K562 (cell line): ENCODE measurements at regions not wholly inside any gene's neighbourhood (a gene's known extent, or its start where the extent isn't known, plus 50 kb on each side); places are given as distances from the start of the nearest gene placed in this dataset.

ENCODE experiments used
- ATAC-seq: fragments of 200-7000 bp; cut with Tn5 transposase; 3 replicates; pipeline ENCODE4 v1.9.1; 2020; ENCODE audit warnings: moderate library complexity
- BruUV-seq: library from RNA; stranded (reverse); fragments of 400-500 nt; replicated peaks from 2 replicates; lab custom pipeline; 2021; lab: Mats Ljungman, UMichigan
- CTCF ChIA-PET: fragments of 300-600 bp; formaldehyde crosslinking; extraction: SDS; loops from one replicate; lab custom pipeline; 2021; ENCODE audit warnings: low intra/inter-chr PET ratio; lab: Yijun Ruan, JAX
- POLR2A ChIA-PET: fragments of 300-600, 350-650 bp; sonication (Branson Sonifier 250); formaldehyde crosslinking; extraction: SDS; loops from one replicate; lab custom pipeline; 2021; ENCODE audit warnings: antibody characterized with exemption, inconsistent platforms; lab: Yijun Ruan, JAX
- DNase-seq, 4 experiments: peaks; one replicate each; pipeline versions ENCODE4 v3.0.0 to v3.0.0-alpha.2; 2011 to 2018; ENCODE audit warnings: low spot score in 3 of 4, mixed read lengths in 3 of 4; ENCODE audit errors: extremely low read depth in 1 of 4
- FAIRE-seq: peaks from 2 replicates; lab custom pipeline; 2011; peaks lifted over from hg19 to GRCh38; lab: Jason Lieb, UNC
- H2AFZ ChIP-seq: 2 replicates; pipeline ENCODE4 v1.6.0; 2011; ENCODE audit warnings: low read depth, low read length, control low read depth, inconsistent platforms
- H3K27ac ChIP-seq: fragments of 200-600 bp; 3 replicates; pipeline ENCODE4 v1.8.0; 2011; ENCODE audit warnings: low read depth, mild to moderate bottlenecking, control low read depth, inconsistent platforms, low read length, moderate library complexity, mixed read lengths; ENCODE audit errors: extremely low read depth
- H3K27me3 ChIP-seq, 2 experiments: fragments of 300-600 bp in 1 of 2; 2 replicates in 1 of 2; 3 replicates in 1 of 2; pipeline versions ENCODE4 v1.6.0 to v1.8.0; 2011; ENCODE audit warnings: inconsistent platforms in 2 of 2, low read length in 2 of 2, mild to moderate bottlenecking in 1 of 2, mixed read lengths in 1 of 2, moderate library complexity in 1 of 2; ENCODE audit not compliant: control insufficient read depth in 2 of 2, insufficient read depth in 2 of 2
- H3K36me3 ChIP-seq: fragments of 300-600 bp; 3 replicates; pipeline ENCODE4 v1.8.0; 2011; ENCODE audit warnings: mild to moderate bottlenecking, low read length, inconsistent platforms; ENCODE audit not compliant: control insufficient read depth, insufficient read depth
- H3K4me1 ChIP-seq, 2 experiments: fragments of 200-600 bp in 1 of 2; replicated peaks in 1 of 2; 2 replicates in 1 of 2; 3 replicates in 1 of 2; pipeline versions ENCODE4 v1.5.1 to v1.8.0; 2011; ENCODE audit warnings: inconsistent platforms in 2 of 2, low read length in 2 of 2, mild to moderate bottlenecking in 1 of 2, mixed read lengths in 1 of 2, moderate library complexity in 1 of 2; ENCODE audit not compliant: control insufficient read depth in 2 of 2, insufficient read depth in 2 of 2
- H3K4me2 ChIP-seq: 2 replicates; pipeline ENCODE4 v1.6.1; 2011; ENCODE audit warnings: low read length, control low read depth, inconsistent platforms, mixed read lengths; ENCODE audit not compliant: insufficient read depth
- H3K4me3 ChIP-seq: fragments of 200-600 bp; sonication (generic), shearing (Covaris generic); 2 replicates; pipeline ENCODE4 v1.5.1; 2016; ENCODE audit warnings: control low read depth, inconsistent platforms
- H3K79me2 ChIP-seq: fragments of 200-600 bp; 3 replicates; pipeline ENCODE4 v1.8.0; 2011; ENCODE audit warnings: low read length, inconsistent platforms; ENCODE audit not compliant: control insufficient read depth, insufficient read depth
- H3K9ac ChIP-seq, 2 experiments: 2 replicates each; pipeline versions ENCODE4 v1.6.0 to v1.6.1; 2011; ENCODE audit warnings: low read depth in 2 of 2, low read length in 2 of 2, control low read depth in 1 of 2, inconsistent platforms in 1 of 2, mild to moderate bottlenecking in 1 of 2, mixed read lengths in 1 of 2; ENCODE audit not compliant: insufficient read depth in 1 of 2
- H3K9me1 ChIP-seq: one replicate; pipeline ENCODE4 v1.6.0; 2011; ENCODE audit warnings: inconsistent platforms, mild to moderate bottlenecking, low read length, moderate library complexity; ENCODE audit not compliant: control insufficient read depth, insufficient read depth
- H3K9me3 ChIP-seq: replicated peaks from 2 replicates; pipeline ENCODE4 v1.5.1; 2011; ENCODE audit warnings: low read depth, low read length, inconsistent platforms; ENCODE audit not compliant: control insufficient read depth, insufficient read depth
- H4K20me1 ChIP-seq: replicated peaks from 2 replicates; pipeline ENCODE4 v1.6.1; 2011; ENCODE audit warnings: low read length, inconsistent platforms, mixed read lengths; ENCODE audit not compliant: control insufficient read depth, insufficient read depth
- EWSR1 ChIP-seq: fragments of 450-650 bp; IDR thresholded peaks from 2 replicates; pipeline ENCODE4 v1.6.1; 2018; ENCODE audit warnings: borderline replicate concordance, mild to moderate bottlenecking, low read depth, moderate library complexity; ENCODE audit not compliant: partially characterized antibody
- FOXP1 ChIP-seq: sonication (generic); formaldehyde crosslinking; IDR thresholded peaks from 2 replicates; pipeline ENCODE4 v1.8.0; 2022; ENCODE audit warnings: mild to moderate bottlenecking, missing genetic modification reagents
- HDAC6 ChIP-seq: IDR thresholded peaks from 2 replicates; pipeline ENCODE4 v1.6.1; 2012; ENCODE audit warnings: low read depth, mild to moderate bottlenecking, control low read depth, inconsistent platforms, low read length, moderate library complexity
- IFI16 ChIP-seq: fragments of 250-450 bp; sonication (Bioruptor Pico); IDR thresholded peaks from 2 replicates; pipeline ENCODE4 v2.1.2; 2022; ENCODE audit warnings: mild to moderate bottlenecking, inconsistent platforms
- MIER1 ChIP-seq: fragments of 450-650 bp; IDR thresholded peaks from 2 replicates; pipeline ENCODE4 v1.6.1; 2016; ENCODE audit warnings: antibody characterized with exemption, mild to moderate bottlenecking, low read depth
- NUFIP1 ChIP-seq: fragments of 450-650 bp; IDR thresholded peaks from 2 replicates; pipeline ENCODE4 v1.6.1; 2018; ENCODE audit not compliant: partially characterized antibody
- SLC30A9 ChIP-seq: fragments of 250-450 bp; sonication (Bioruptor Pico); IDR thresholded peaks from 2 replicates; pipeline ENCODE4 v1.8.0; 2022; ENCODE audit warnings: mild to moderate bottlenecking, moderate library complexity
- ZBTB17 ChIP-seq: fragments of 450-650 bp; formaldehyde crosslinking; IDR thresholded peaks from 2 replicates; pipeline ENCODE4 v1.4.0; 2020; ENCODE audit warnings: mild to moderate bottlenecking
- ZC3H8 ChIP-seq: fragments of 450-650 bp; IDR thresholded peaks from 2 replicates; pipeline ENCODE4 v1.6.1; 2017
- ZFP30 ChIP-seq: fragments of 250-450 bp; sonication (Bioruptor Pico); IDR thresholded peaks from 2 replicates; pipeline ENCODE4 v1.8.0; 2022; ENCODE audit warnings: moderate library complexity, mild to moderate bottlenecking, inconsistent platforms, borderline replicate concordance
- ZNF780A ChIP-seq: fragments of 250-450 bp; sonication (Bioruptor Pico); IDR thresholded peaks from 2 replicates; pipeline ENCODE4 v1.5.0; 2021; ENCODE audit warnings: mild to moderate bottlenecking
- WGBS: fragments of 100-300 bp; shearing (Covaris generic); methylation state at CpG from one replicate; pipeline ENCODE4 v1.1.6; 2016; ENCODE audit warnings: low coverage, mixed read lengths; ENCODE audit not compliant: insufficient coverage; ENCODE audit errors: missing lambda C conversion rate; 5-methylcytosine and 5-hydroxymethylcytosine counted together
- in situ Hi-C: fragments of 300-500 bp; cut with MboI; formaldehyde crosslinking; loops from 4 replicates; pipeline ENCODE4 v1.15.0; 2018; ENCODE audit warnings: inconsistent platforms, mixed read lengths
- intact Hi-C: fragments of 100-400 bp; cut with micrococcal nuclease; formaldehyde crosslinking; loops from 2 replicates; pipeline ENCODE4 v1.14.2; 2022

DNA sequence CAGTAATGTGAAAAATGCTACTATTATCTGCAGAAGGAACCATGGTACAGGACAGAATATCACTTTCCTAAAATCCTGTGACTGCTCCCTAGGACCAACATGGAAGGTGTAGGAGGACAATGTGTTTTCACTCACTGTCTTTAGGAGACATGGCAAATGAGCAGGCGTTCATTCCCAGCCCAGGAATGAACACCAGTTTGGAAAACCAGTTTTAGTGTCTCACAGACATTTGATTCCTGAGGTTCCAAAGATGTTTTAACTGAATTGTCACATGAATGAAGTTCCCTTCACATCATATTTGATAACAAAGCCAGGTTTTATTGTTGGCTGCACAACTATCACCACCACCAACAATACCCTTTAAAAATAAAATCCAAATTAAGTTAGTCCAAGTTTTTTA, 178.2 kb downstream of the ENC1 start:
- no peak overlapping the region for H2AFZ ChIP-seq
- in situ Hi-C loops (no loop called here), intact Hi-C loops (no loop called here)
- no TSS peak for BruUV-seq
- 0% methylated on average over 1 of the region's 1 CpG for WGBS
- H3K36me3 ChIP-seq = no peaks in the 10 kb centered on the region
- peaks cover 0 to 13% of the 10 kb centered on the region in 2 experiments; a peak in 3 of 5 replicates for H3K27me3 ChIP-seq
- FAIRE-seq (no peak), DNase-seq (no peak), ATAC-seq (no peak)
- H4K20me1 ChIP-seq = no peaks in the 10 kb centered on the region
- CTCF ChIA-PET = no interaction called here
- H3K4me3 ChIP-seq = no peak overlapping the region
- POLR2A ChIA-PET = interaction anchor here (0.8 kb wide), 1 partner anchor 9 kb away, joined by 5 read pairs; no protein-coding TSS in a partner anchor
- no peak overlapping the region for H3K9ac ChIP-seq
- H3K4me1 ChIP-seq = no peaks in the 10 kb centered on the region
- no peak for TF ChIP-seq IFI16 (CRISPR knock-in tag)
- no peak for TF ChIP-seq SLC30A9 (CRISPR knock-in tag)
- TF ChIP-seq ZNF780A (CRISPR knock-in tag) = no peak
- TF ChIP-seq EWSR1 = no peak
- TF ChIP-seq HDAC6 = no peak
- TF ChIP-seq FOXP1 (CRISPR knock-in tag) = no peak
- no peak for TF ChIP-seq NUFIP1
- TF ChIP-seq ZFP30 (CRISPR knock-in tag) = no peak
- no peak for TF ChIP-seq ZBTB17 (CRISPR knock-in tag)
- TF ChIP-seq MIER1 = no peak
- no peak for TF ChIP-seq ZC3H8
- no peak overlapping the region for H3K27ac ChIP-seq
- no peaks in the 10 kb centered on the region for H3K79me2 ChIP-seq
- H3K4me2 ChIP-seq = no peak overlapping the region
- H3K9me1 ChIP-seq = no peaks in the 10 kb centered on the region
- no peaks in the 10 kb centered on the region for H3K9me3 ChIP-seq
